DND-41 (cell line): ENCODE measurements at regions not wholly inside any gene's neighbourhood (a gene's known extent, or its start where the extent isn't known, plus 50 kb on each side); places are given as distances from the start of the nearest gene placed in this dataset.

Experiments used
- ATAC-seq: fragments of 200-7000 bp; cut with Tn5 transposase; 3 replicates; pipeline ENCODE4 v1.9.1; 2021; ENCODE audit warnings: low read depth; ENCODE audit not compliant: insufficient read depth
- DNase-seq: peaks from one replicate; pipeline ENCODE4 v3.0.0-alpha.2; 2020
- H2AFZ ChIP-seq: 2 replicates; pipeline ENCODE4 v1.6.0; 2012; ENCODE audit warnings: low read depth, low read length
- H3K27ac ChIP-seq: 2 replicates; pipeline ENCODE4 v1.5.1; 2012; ENCODE audit warnings: low read length, inconsistent platforms
- H3K27me3 ChIP-seq: fragments of 200-600 bp; sonication (generic); 2 replicates; pipeline ENCODE4 v1.6.0; 2012; ENCODE audit warnings: low read length, mild to moderate bottlenecking, inconsistent platforms; ENCODE audit not compliant: insufficient read depth, poor library complexity
- H3K36me3 ChIP-seq: 2 replicates; pipeline ENCODE4 v1.5.1; 2012; ENCODE audit warnings: low read length, inconsistent platforms; ENCODE audit not compliant: insufficient read depth
- H3K4me1 ChIP-seq: 2 replicates; pipeline ENCODE4 v1.5.1; 2012; ENCODE audit warnings: mild to moderate bottlenecking, low read length; ENCODE audit not compliant: insufficient read depth
- H3K4me2 ChIP-seq: 2 replicates; pipeline ENCODE4 v1.6.0; 2012; ENCODE audit warnings: mild to moderate bottlenecking, moderate library complexity, low read length, inconsistent platforms; ENCODE audit not compliant: insufficient read depth
- H3K4me3 ChIP-seq, 2 experiments: fragments of 200-600 bp in 1 of 2; shearing (Covaris generic) in 1 of 2; 2 replicates each; pipeline ENCODE4 v1.5.1; 2012 to 2016; ENCODE audit warnings: inconsistent platforms in 2 of 2, low read length in 2 of 2, mild to moderate bottlenecking in 2 of 2, low read depth in 1 of 2, moderate library complexity in 1 of 2
- H3K79me2 ChIP-seq: 2 replicates; pipeline ENCODE4 v1.6.0; 2012; ENCODE audit warnings: low read length, inconsistent platforms; ENCODE audit not compliant: insufficient read depth
- H3K9ac ChIP-seq: 2 replicates; pipeline ENCODE4 v1.6.0; 2012; ENCODE audit warnings: low read depth, mild to moderate bottlenecking, inconsistent platforms, low read length, moderate library complexity
- H3K9me3 ChIP-seq: 2 replicates; pipeline ENCODE4 v1.5.1; 2012; ENCODE audit warnings: low read length, moderate library complexity, mild to moderate bottlenecking, inconsistent platforms; ENCODE audit not compliant: insufficient read depth, severe bottlenecking
- H4K20me1 ChIP-seq: 2 replicates; pipeline ENCODE4 v1.6.0; 2012; ENCODE audit warnings: low read length; ENCODE audit not compliant: insufficient read depth
- EZH2 ChIP-seq: IDR thresholded peaks from 3 replicates; pipeline ENCODE4 v1.6.1; 2012; ENCODE audit warnings: borderline replicate concordance, low read depth, mild to moderate bottlenecking, moderate library complexity, low read length, inconsistent platforms; ENCODE audit not compliant: severe bottlenecking
- TF ChIP-seq, protein P1 (sequence below): IDR thresholded peaks from 2 replicates; pipeline ENCODE4 v1.5.1; 2012; ENCODE audit warnings: borderline replicate concordance, low read length, moderate library complexity, mild to moderate bottlenecking; ENCODE audit not compliant: poor library complexity, severe bottlenecking; ENCODE audit errors: extremely low read depth

- no peaks in the 10 kb centered on the region for H3K9me3 ChIP-seq
- TF ChIP-seq, protein P1, sequence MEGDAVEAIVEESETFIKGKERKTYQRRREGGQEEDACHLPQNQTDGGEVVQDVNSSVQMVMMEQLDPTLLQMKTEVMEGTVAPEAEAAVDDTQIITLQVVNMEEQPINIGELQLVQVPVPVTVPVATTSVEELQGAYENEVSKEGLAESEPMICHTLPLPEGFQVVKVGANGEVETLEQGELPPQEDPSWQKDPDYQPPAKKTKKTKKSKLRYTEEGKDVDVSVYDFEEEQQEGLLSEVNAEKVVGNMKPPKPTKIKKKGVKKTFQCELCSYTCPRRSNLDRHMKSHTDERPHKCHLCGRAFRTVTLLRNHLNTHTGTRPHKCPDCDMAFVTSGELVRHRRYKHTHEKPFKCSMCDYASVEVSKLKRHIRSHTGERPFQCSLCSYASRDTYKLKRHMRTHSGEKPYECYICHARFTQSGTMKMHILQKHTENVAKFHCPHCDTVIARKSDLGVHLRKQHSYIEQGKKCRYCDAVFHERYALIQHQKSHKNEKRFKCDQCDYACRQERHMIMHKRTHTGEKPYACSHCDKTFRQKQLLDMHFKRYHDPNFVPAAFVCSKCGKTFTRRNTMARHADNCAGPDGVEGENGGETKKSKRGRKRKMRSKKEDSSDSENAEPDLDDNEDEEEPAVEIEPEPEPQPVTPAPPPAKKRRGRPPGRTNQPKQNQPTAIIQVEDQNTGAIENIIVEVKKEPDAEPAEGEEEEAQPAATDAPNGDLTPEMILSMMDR = no peak
- no peak for TF ChIP-seq EZH2
- H3K4me2 ChIP-seq = no peak overlapping the region
- H3K79me2 ChIP-seq = no peaks in the 10 kb centered on the region
- H3K36me3 ChIP-seq = no peaks in the 10 kb centered on the region
- H3K4me3 ChIP-seq = no peak overlapping the region
- no peak overlapping the region for H3K9ac ChIP-seq
- H3K4me1 ChIP-seq = no peaks in the 10 kb centered on the region
- H2AFZ ChIP-seq = no peak overlapping the region
- no peaks in the 10 kb centered on the region for H4K20me1 ChIP-seq
- ATAC-seq (no peak), DNase-seq (no peak)
- no peak overlapping the region for H3K27ac ChIP-seq
- H3K27me3 ChIP-seq = no peaks in the 10 kb centered on the region
Measured at GRCh38 chr3:28711293-28711692, 362.7 kb upstream of the AZI2 start.

- TF ChIP-seq EZH2 = no peak
- TF ChIP-seq, protein P1 = no peak
- Histone ChIP-seq H3K4me3 (no peak overlapping the region), H4K20me1 (no peaks in the 10 kb centered on the region), H3K4me1 (no peaks in the 10 kb centered on the region), H3K27me3 (no peaks in the 10 kb centered on the region), H3K9me3 (no peaks in the 10 kb centered on the region), H3K4me2 (no peak overlapping the region), H3K27ac (no peak overlapping the region), H2AFZ (no peak overlapping the region), H3K79me2 (no peaks in the 10 kb centered on the region), H3K9ac (no peak overlapping the region), H3K36me3 (no peaks in the 10 kb centered on the region)
- no peak for DNase-seq
- no peak for ATAC-seq
Measured at GRCh38 chr3:28716939-28717338, 368.3 kb upstream of the AZI2 start.

DNA sequence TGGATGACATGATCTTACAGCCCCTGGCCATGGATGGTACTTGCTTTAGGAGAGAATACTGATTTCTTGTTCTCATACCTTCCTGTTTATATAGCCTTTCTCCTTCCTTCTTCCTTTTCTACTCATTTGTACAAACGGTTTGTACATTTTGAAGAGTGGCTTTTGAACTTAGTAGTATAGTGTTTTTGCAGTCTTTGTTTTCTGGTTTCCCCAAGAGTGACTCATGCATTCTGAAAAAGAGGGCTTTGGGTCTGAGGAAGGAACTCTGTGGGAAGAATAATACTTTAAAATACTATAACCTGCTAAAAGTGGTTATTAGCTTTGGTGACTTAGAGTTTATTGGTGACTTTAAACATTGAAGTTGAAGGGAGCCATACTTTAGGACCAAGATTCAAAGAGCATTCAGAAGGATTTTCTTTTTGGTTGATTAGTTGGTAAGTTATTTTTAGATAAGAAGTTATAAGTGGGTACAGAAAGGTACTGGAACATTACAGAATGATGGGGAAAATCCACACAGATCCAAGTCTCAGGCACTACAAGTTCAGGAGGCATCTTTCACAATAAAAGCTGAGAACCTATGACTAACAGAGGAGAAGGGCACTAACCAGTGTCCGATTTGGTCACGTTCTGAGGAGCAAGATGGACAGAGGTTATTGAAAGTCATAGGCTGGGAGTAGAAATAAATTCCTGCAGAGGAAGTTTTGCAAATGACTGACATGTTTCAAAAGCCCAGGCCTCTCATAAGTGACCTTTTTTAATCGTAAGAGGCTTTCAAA, 369.6 kb upstream of the AZI2 start:
- H3K36me3 ChIP-seq = no peaks in the 10 kb centered on the region
- no peaks in the 10 kb centered on the region for H3K79me2 ChIP-seq
- H3K9ac ChIP-seq = no peak overlapping the region
- no peak overlapping the region for H3K4me2 ChIP-seq
- H3K4me1 ChIP-seq = no peaks in the 10 kb centered on the region
- no peaks in the 10 kb centered on the region for H3K27me3 ChIP-seq
- no peak overlapping the region for H2AFZ ChIP-seq
- ATAC-seq = no peak
- H3K9me3 ChIP-seq = no peaks in the 10 kb centered on the region
- no peak overlapping the region for H3K4me3 ChIP-seq
- TF ChIP-seq, protein P1 = no peak
- no peak for TF ChIP-seq EZH2
- no peak for DNase-seq
- no peak overlapping the region for H3K27ac ChIP-seq
- no peaks in the 10 kb centered on the region for H4K20me1 ChIP-seq
